GM12878 (cell line): ENCODE measurements at regions not wholly inside any gene's neighbourhood (a gene's known extent, or its start where the extent isn't known, plus 50 kb on each side); places are given as distances from the start of the nearest gene placed in this dataset.

Experiments
- ATF7 ChIP-seq: fragments of 450-650 bp; IDR thresholded peaks from 2 replicates; pipeline ENCODE4 v1.6.1; 2016; ENCODE audit warnings: low read depth, mild to moderate bottlenecking
- BACH1 ChIP-seq: fragments of 450-650 bp; IDR thresholded peaks from 2 replicates; pipeline ENCODE4 v1.6.1; 2017; ENCODE audit warnings: mild to moderate bottlenecking, borderline replicate concordance
- CREM ChIP-seq: IDR thresholded peaks from 2 replicates; pipeline ENCODE4 v1.6.1; 2014; ENCODE audit warnings: antibody characterized with exemption, low read depth
- EZH2 ChIP-seq: IDR thresholded peaks from 2 replicates; pipeline ENCODE4 v1.6.1; 2012; ENCODE audit warnings: low read depth, mild to moderate bottlenecking, control low read depth, inconsistent platforms, low read length, borderline replicate concordance; ENCODE audit not compliant: control insufficient read depth
- RB1 ChIP-seq: fragments of 450-650 bp; formaldehyde crosslinking; IDR thresholded peaks from 2 replicates; pipeline ENCODE4 v1.6.1; 2017; ENCODE audit warnings: mild to moderate bottlenecking, borderline replicate concordance
- YY1 ChIP-seq: IDR thresholded peaks from 2 replicates; pipeline ENCODE4 v1.6.1; 2011; ENCODE audit warnings: low read depth, mild to moderate bottlenecking, low read length
- ZNF274 ChIP-seq: IDR thresholded peaks from one replicate; pipeline ENCODE4 v1.8.0; 2011; ENCODE audit not compliant: insufficient read length, insufficient read depth
- TF ChIP-seq, protein P1 (sequence below), 3 experiments: IDR thresholded peaks in 2 of 3; conservative IDR thresholded peaks in 1 of 3; 2 replicates each; pipeline ENCODE4 v1.5.1; 2011; ENCODE audit warnings: low read depth in 3 of 3, low read length in 3 of 3, mild to moderate bottlenecking in 3 of 3, control low read depth in 2 of 3, moderate library complexity in 2 of 3, inconsistent platforms in 1 of 3, mixed read lengths in 1 of 3; ENCODE audit not compliant: control insufficient read depth in 2 of 3, insufficient read depth in 1 of 3; ENCODE audit errors: extremely low read depth in 1 of 3
- TF ChIP-seq, protein P2 (sequence below): IDR thresholded peaks from 2 replicates; pipeline ENCODE4 v1.6.1; 2012; ENCODE audit warnings: low read depth, low read length, improper control_type of control experiment
- TF ChIP-seq, protein P3 (sequence below): fragments of 450-650 bp; IDR thresholded peaks from 2 replicates; pipeline ENCODE4 v1.6.1; 2017; ENCODE audit warnings: mild to moderate bottlenecking

DNA sequence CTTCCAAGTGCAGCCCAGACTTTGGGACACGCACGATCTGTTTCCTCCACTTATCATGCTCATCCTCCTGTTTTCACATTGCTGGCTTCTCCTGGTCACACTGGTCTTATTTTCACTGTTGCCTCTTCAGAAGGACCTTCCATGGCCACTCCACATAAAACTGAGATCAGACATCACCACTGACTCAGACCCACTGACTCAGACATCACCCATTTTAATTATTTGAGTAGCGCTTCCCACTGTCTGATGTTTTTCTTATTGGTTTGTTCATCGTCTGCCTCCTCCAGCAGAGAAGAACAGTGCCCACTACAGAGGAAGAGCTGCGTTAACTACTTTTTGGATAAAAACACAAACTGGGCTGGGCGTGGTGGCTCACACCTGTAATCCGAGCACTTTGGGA, 270.5 kb upstream of the PWP1 start:
- TF ChIP-seq, protein P1, sequence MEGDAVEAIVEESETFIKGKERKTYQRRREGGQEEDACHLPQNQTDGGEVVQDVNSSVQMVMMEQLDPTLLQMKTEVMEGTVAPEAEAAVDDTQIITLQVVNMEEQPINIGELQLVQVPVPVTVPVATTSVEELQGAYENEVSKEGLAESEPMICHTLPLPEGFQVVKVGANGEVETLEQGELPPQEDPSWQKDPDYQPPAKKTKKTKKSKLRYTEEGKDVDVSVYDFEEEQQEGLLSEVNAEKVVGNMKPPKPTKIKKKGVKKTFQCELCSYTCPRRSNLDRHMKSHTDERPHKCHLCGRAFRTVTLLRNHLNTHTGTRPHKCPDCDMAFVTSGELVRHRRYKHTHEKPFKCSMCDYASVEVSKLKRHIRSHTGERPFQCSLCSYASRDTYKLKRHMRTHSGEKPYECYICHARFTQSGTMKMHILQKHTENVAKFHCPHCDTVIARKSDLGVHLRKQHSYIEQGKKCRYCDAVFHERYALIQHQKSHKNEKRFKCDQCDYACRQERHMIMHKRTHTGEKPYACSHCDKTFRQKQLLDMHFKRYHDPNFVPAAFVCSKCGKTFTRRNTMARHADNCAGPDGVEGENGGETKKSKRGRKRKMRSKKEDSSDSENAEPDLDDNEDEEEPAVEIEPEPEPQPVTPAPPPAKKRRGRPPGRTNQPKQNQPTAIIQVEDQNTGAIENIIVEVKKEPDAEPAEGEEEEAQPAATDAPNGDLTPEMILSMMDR (IDR thresholded peaks at IDR 0.05 in 2 of 3, conservative IDR thresholded peaks at IDR 0.05 in 1 of 3; ENCODE audit: control insufficient read depth in 2 of 3, extremely low read depth in 1 of 3, insufficient read depth in 1 of 3, low read depth in 3 of 3, low read length in 3 of 3): no peak
- TF ChIP-seq, protein P2, sequence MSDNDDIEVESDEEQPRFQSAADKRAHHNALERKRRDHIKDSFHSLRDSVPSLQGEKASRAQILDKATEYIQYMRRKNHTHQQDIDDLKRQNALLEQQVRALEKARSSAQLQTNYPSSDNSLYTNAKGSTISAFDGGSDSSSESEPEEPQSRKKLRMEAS: no peak
- TF ChIP-seq RB1 (no peak), ZNF274 (no peak), ATF7 (no peak), BACH1 (no peak), CREM (no peak), EZH2 (no peak), YY1 (no peak)
- TF ChIP-seq, protein P3, sequence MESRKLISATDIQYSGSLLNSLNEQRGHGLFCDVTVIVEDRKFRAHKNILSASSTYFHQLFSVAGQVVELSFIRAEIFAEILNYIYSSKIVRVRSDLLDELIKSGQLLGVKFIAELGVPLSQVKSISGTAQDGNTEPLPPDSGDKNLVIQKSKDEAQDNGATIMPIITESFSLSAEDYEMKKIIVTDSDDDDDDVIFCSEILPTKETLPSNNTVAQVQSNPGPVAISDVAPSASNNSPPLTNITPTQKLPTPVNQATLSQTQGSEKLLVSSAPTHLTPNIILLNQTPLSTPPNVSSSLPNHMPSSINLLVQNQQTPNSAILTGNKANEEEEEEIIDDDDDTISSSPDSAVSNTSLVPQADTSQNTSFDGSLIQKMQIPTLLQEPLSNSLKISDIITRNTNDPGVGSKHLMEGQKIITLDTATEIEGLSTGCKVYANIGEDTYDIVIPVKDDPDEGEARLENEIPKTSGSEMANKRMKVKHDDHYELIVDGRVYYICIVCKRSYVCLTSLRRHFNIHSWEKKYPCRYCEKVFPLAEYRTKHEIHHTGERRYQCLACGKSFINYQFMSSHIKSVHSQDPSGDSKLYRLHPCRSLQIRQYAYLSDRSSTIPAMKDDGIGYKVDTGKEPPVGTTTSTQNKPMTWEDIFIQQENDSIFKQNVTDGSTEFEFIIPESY: no peak
